Keratinocyte (primary cell): ENCODE measurements at regions not wholly inside any gene's neighbourhood (a gene's known extent, or its start where the extent isn't known, plus 50 kb on each side); places are given as distances from the start of the nearest gene placed in this dataset.

Experiments used
- CTCF ChIP-seq, 3 experiments: IDR thresholded peaks in 1 of 3; conservative IDR thresholded peaks in 1 of 3; optimal IDR thresholded peaks in 1 of 3; 2 replicates in 2 of 3; 3 replicates in 1 of 3; pipeline versions ENCODE3 to v1.5.1; 2011; ENCODE audit warnings: low read length in 3 of 3, mild to moderate bottlenecking in 3 of 3, moderate library complexity in 2 of 3, control low read depth in 1 of 3, inconsistent platforms in 1 of 3; ENCODE audit not compliant: insufficient read depth in 2 of 3; ENCODE audit errors: extremely low read depth in 1 of 3
- EZH2 ChIP-seq: IDR thresholded peaks from one replicate; pipeline ENCODE4 v1.6.1; 2012; ENCODE audit warnings: inconsistent platforms, mild to moderate bottlenecking, low read length, moderate library complexity

GRCh38 chr11:82003024-82003423 lies 730.6 kb downstream of the FAM181B start:
- TF ChIP-seq CTCF (optimal IDR thresholded peaks at IDR 0.05 in 1 of 3, IDR thresholded peaks at IDR 0.05 in 1 of 3, conservative IDR thresholded peaks at IDR 0.05 in 1 of 3; ENCODE audit: extremely low read depth in 1 of 3, insufficient read depth in 2 of 3, low read length in 3 of 3) (no peak), EZH2 (no peak)
